SH-SY5Y (cell line): ENCODE measurements at regions not wholly inside any gene's neighbourhood (a gene's known extent, or its start where the extent isn't known, plus 50 kb on each side); places are given as distances from the start of the nearest gene placed in this dataset.

Source experiments
- GATA2 ChIP-seq: IDR thresholded peaks from 2 replicates; pipeline ENCODE4 v1.6.1; 2011; ENCODE audit warnings: mild to moderate bottlenecking, low read depth, low read length
- GATA3 ChIP-seq: IDR thresholded peaks from 2 replicates; pipeline ENCODE4 v1.6.1; 2011; ENCODE audit warnings: low read depth, mild to moderate bottlenecking, low read length, moderate library complexity

GRCh38 chr4:24434241-24434640, 150.1 kb downstream of the DHX15 start:
- TF ChIP-seq GATA3 (no peak), GATA2 (no peak)
